Activated CD8-positive, alpha-beta T cell treated with anti-CD3 and anti-CD28 coated beads, Interleukin-2, amount 10 ng/mL, durations not matched to agents 7 days and 5 days (primary cell): ENCODE measurements at regions not wholly inside any gene's neighbourhood (a gene's known extent, or its start where the extent isn't known, plus 50 kb on each side); places are given as distances from the start of the nearest gene placed in this dataset.

Experiments
- ATAC-seq: fragments of 150-1000 bp; cut with Tn5 transposase; one replicate; pipeline ENCODE4 v1.10.0; 2021; ENCODE audit warnings: moderate library complexity
- CTCF ChIA-PET: fragments of 350-600 bp; sonication (Branson Sonifier 250); formaldehyde crosslinking; loops from one replicate; lab custom pipeline; 2021; ENCODE audit warnings: antibody characterized with exemption; lab: Charles Lee
- POLR2A ChIA-PET: fragments of 350-600 bp; sonication (Branson Sonifier 250); formaldehyde crosslinking; loops from one replicate; lab custom pipeline; 2021; ENCODE audit warnings: antibody characterized with exemption; lab: Charles Lee
- DNase-seq: peaks from one replicate; pipeline ENCODE4 v3.0.0-alpha.2; 2020
- H3K27ac Mint-ChIP-seq: one replicate; pipeline ENCODE4 v1.8.0; 2021; ENCODE audit warnings: mild to moderate bottlenecking, mixed read lengths
- H3K27me3 Mint-ChIP-seq: one replicate; pipeline ENCODE4 v1.8.0; 2021; ENCODE audit warnings: low read depth, mixed read lengths
- H3K36me3 Mint-ChIP-seq: one replicate; pipeline ENCODE4 v1.8.0; 2021; ENCODE audit warnings: low read depth, mixed read lengths
- H3K4me1 Mint-ChIP-seq: one replicate; pipeline ENCODE4 v1.8.0; 2021; ENCODE audit warnings: low read depth, mixed read lengths
- H3K4me3 Mint-ChIP-seq: one replicate; pipeline ENCODE4 v1.8.0; 2021; ENCODE audit warnings: mild to moderate bottlenecking, mixed read lengths
- H3K9me3 Mint-ChIP-seq: one replicate; pipeline ENCODE4 v1.8.0; 2022; ENCODE audit warnings: mixed read lengths; ENCODE audit not compliant: insufficient read depth

DNA sequence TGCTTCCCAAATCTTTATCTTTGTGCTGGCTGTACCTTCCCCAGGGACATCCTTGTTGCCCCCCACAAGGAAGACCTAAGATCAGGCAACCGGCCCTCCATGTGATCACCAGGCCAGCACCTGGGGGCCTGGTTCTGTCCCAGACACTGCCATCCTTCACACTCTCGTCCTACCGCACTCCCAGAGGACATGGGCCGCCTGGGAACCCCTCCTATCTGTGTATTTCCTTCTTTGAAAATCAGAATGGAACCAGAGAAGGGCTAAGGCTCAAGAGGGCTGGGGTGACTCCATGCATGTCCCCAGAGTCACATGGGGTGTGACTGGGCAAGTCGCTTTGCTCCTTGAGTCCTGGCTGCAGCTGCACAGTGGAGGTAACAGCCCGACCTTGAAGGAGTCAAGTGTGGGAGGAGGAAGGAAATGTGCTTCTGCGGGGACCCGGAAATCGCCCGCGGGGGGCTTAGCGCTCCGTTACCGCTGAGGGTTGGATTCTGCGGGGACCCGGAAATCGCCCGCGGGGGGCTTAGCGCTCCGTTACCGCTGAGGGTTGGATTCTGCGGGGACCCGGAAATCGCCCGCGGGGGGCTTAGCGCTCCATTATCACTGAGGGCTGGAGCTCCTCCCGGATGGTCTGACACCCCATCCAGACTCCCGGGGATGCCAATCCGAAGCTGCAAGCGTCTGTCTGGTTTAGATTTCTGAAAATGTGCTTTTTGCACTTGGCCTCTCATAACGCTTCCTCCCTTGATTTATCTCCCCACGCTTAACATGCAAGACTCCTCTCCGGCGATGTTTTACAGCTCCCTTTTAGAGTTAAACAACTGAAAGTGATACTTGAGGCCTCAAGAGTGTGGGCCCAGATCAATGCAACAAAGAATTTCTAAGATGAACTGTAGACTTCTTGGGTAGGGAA is 278.9 kb downstream of the NPHP4 start:
- ATAC-seq (peak; percentile 27), DNase-seq (no peak)
- Mint-ChIP-seq H3K4me1 (no peaks in the 10 kb centered on the region), H3K9me3 (no peaks in the 10 kb centered on the region), H3K27ac (peak overlapping the region; percentile 73), H3K4me3 (no peak overlapping the region), H3K27me3 (peaks cover 4% of the 10 kb centered on the region), H3K36me3 (no peaks in the 10 kb centered on the region)
- CTCF ChIA-PET: no interaction called here
- POLR2A ChIA-PET: interaction anchor here (0.7 kb wide), 1 partner anchor 70 kb away, joined by 3 read pairs; no protein-coding TSS in a partner anchor

- Mint-ChIP-seq H3K36me3 (no peaks in the 10 kb centered on the region), H3K27me3 (peaks cover 2% of the 10 kb centered on the region), H3K4me1 (no peaks in the 10 kb centered on the region), H3K9me3 (no peaks in the 10 kb centered on the region), H3K4me3 (no peak overlapping the region), H3K27ac (no peak overlapping the region)
- POLR2A ChIA-PET: no interaction called here
- CTCF ChIA-PET: no interaction called here
- ATAC-seq (no peak), DNase-seq (no peak)
Observed at GRCh38 chr1:5711956-5712645, 280.1 kb downstream of the NPHP4 start.

GRCh38 chr1:5711079-5711478 is 281.1 kb downstream of the NPHP4 start:
- no peak overlapping the region for H3K4me3 Mint-ChIP-seq
- DNase-seq (no peak), ATAC-seq (no peak)
- CTCF ChIA-PET: no interaction called here
- H3K36me3 Mint-ChIP-seq: no peaks in the 10 kb centered on the region
- no peaks in the 10 kb centered on the region for H3K4me1 Mint-ChIP-seq
- H3K27ac Mint-ChIP-seq: no peak overlapping the region
- H3K9me3 Mint-ChIP-seq: no peaks in the 10 kb centered on the region
- H3K27me3 Mint-ChIP-seq: peaks cover 2% of the 10 kb centered on the region
- POLR2A ChIA-PET: no interaction called here

DNA sequence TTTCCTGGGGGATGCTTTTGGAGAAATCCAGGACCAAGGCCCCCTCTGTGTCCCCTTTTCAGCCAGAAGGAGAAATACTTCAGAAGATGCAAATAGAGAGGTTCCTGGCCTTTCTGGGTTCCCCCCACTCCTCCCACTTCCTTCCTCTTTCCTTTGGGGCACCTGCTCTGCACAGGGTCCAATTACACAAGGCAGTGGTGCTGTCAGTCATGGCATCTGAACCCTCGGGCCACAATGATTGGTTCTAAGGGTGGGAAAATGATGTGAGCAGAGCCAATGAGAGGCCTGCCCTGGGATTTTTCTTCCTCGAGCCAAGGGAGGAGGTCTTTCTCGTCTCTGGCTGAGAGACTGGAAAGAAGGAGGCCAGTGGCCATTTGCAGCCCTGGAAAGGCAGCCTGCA is 282.2 kb downstream of the NPHP4 start:
- ChIA-PET POLR2A (no interaction called here), CTCF (no interaction called here)
- Mint-ChIP-seq H3K9me3 (no peaks in the 10 kb centered on the region), H3K36me3 (no peaks in the 10 kb centered on the region), H3K27me3 (no peaks in the 10 kb centered on the region), H3K4me3 (no peak overlapping the region), H3K27ac (no peak overlapping the region), H3K4me1 (no peaks in the 10 kb centered on the region)
- DNase-seq (no peak), ATAC-seq (no peak)

DNA sequence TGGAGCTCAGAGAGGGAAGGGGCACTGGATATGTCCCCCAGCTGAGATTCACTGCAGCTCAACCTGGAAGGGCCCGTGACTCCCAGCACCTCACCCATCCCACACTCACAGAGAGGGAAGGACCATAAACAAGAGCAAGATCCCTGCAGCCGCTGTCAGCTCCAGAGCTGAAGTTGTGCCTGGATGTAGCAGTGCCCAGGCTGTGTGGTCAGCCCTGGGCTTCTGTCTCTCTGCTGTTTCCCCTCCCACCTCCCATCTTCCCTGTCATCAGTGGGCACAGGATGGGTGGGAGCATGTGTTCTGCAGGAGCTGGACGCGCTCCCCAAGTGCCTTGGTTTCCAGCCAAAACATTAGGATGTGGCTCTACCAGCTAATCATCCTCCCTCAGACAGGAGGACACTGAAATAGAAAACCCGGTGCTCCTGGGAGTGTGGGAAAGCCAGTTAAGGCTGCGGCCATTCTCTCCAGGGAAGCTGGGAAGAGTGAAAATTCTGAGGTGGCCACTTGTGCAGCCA is 282.7 kb downstream of the NPHP4 start:
- DNase-seq: no peak
- H3K27ac Mint-ChIP-seq: no peak overlapping the region
- no peaks in the 10 kb centered on the region for H3K36me3 Mint-ChIP-seq

DNA sequence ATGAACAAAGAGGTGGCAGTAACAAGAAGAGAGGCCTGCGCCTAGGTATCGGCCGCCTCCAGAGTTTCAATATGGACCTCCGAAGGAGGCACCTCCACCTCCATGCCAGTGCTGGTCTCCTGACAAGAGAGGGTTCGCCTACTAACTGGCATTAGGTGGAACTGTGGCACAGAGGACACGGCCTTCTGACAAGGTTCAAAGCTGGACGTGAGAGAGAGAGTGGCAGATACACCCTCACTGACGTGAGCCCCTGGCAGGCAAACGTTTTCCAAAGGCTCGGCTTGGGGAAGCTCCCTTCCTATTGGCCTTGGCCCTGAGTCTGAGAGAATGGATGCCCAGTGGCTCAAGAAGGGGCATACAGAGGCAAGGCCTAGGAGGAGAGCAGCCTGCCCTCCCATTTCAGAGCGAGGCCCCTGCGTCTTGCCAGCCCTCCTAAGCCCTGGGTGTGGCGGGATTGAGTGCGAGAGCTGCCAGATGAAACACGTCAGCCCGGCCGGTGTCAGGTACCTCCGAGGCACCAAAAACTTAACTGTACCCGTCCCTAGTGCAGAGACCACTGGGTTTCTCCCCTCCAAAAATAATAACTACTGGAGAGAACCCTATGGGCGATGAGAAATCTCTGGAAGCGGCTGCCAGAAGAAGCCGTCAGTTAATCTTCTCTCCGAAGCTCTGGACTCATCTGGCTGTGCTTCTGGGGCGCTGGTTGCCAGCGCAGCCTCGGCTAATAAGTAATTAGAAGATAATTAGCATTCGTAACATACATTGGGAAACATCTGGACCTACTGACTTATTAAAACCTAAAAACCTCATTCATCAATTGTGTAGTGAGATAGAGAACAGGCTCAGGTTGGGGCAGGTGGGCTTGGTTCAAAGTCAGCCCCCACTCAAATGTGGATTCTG is 283.6 kb downstream of the NPHP4 start:
- H3K27ac Mint-ChIP-seq: no peak overlapping the region
- no peaks in the 10 kb centered on the region for H3K36me3 Mint-ChIP-seq
- H3K9me3 Mint-ChIP-seq: no peaks in the 10 kb centered on the region
- ATAC-seq (no peak), DNase-seq (no peak)
- H3K4me3 Mint-ChIP-seq: no peak overlapping the region
- H3K4me1 Mint-ChIP-seq: no peaks in the 10 kb centered on the region
- ChIA-PET CTCF (no interaction called here), POLR2A (no interaction called here)
- no peaks in the 10 kb centered on the region for H3K27me3 Mint-ChIP-seq

More for the DNA sequence above, 282.7 kb downstream of the NPHP4 start:
- no peaks in the 10 kb centered on the region for H3K27me3 Mint-ChIP-seq
- CTCF ChIA-PET: no interaction called here
- H3K4me3 Mint-ChIP-seq: no peak overlapping the region
- no peaks in the 10 kb centered on the region for H3K9me3 Mint-ChIP-seq
- H3K4me1 Mint-ChIP-seq: no peaks in the 10 kb centered on the region
- POLR2A ChIA-PET: no interaction called here
- no peak for ATAC-seq

DNA sequence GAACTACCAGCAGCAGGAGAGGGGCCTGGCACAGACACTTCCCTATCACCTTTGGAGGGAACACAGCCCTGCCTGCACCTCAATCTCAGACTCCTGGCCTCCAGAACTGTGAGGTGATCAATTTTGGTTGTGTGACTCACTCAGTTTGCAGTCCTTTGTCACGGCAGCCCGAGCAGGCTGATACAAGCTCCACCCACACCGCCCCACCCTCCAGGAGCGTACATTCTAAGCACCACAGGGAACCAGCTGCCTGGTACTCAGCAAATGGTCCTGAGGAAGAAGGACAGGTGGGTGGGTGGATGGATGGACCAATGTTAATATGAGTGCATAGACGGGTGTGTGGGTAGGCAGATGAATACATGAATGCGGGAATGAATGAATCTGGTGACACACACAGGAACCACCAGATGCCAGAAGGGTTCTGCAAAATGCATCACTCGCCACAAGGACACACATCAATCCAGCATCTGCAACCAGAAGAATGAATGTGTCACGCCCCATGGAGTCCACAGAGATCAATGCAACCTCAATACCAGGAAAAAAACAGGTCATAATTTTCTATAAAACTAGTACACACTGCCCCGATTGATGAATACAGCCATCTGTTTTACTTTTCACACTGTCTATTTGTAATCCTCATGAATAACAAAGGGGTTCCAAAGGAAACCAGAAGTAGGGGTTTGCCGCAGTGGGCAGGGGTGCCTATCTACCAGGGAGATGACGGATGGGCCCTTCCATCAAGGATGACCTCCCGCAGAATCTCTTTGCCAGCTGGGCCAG is 284.5 kb downstream of the NPHP4 start:
- POLR2A ChIA-PET: no interaction called here
- DNase-seq: no peak

DNA sequence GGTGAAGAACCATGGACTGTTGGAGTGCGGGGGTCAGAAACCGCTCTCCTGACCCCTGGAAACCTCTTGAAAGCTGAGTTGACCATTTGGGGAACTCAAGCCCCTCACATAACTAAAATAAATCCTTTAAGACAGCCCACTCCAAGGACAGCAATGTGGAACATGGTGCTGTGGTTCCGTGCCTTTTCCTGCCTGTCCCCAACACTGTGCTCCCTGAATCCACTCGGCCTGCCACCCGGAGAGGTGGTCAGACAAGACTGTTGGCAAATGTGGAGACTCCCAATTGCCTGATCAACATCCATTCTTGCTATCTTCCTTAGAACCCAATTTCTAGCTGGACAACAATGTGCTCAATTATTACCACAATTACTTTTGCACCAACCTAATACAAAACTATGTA is 286.0 kb downstream of the NPHP4 start:
- ATAC-seq (no peak), DNase-seq (no peak)
- Mint-ChIP-seq H3K27ac (no peak overlapping the region), H3K4me1 (no peaks in the 10 kb centered on the region), H3K36me3 (no peaks in the 10 kb centered on the region), H3K27me3 (no peaks in the 10 kb centered on the region), H3K9me3 (no peaks in the 10 kb centered on the region), H3K4me3 (no peak overlapping the region)
- POLR2A ChIA-PET: no interaction called here
- CTCF ChIA-PET: no interaction called here

More for the DNA sequence above, 284.5 kb downstream of the NPHP4 start:
- Mint-ChIP-seq H3K9me3 (no peaks in the 10 kb centered on the region), H3K36me3 (no peaks in the 10 kb centered on the region), H3K27me3 (no peaks in the 10 kb centered on the region), H3K4me3 (no peak overlapping the region), H3K4me1 (no peaks in the 10 kb centered on the region), H3K27ac (no peak overlapping the region)
- no peak for ATAC-seq
- CTCF ChIA-PET: no interaction called here

- DNase-seq (no peak), ATAC-seq (no peak)
- CTCF ChIA-PET: no interaction called here
- Mint-ChIP-seq H3K9me3 (no peaks in the 10 kb centered on the region), H3K27me3 (no peaks in the 10 kb centered on the region), H3K36me3 (no peaks in the 10 kb centered on the region), H3K27ac (no peak overlapping the region), H3K4me3 (no peak overlapping the region), H3K4me1 (no peaks in the 10 kb centered on the region)
- POLR2A ChIA-PET: no interaction called here
Observed at GRCh38 chr1:5705751-5706150, 286.5 kb downstream of the NPHP4 start.

GRCh38 chr1:5704561-5705514 is 287.4 kb downstream of the NPHP4 start:
- Mint-ChIP-seq H3K36me3 (no peaks in the 10 kb centered on the region), H3K4me3 (no peak overlapping the region), H3K4me1 (no peaks in the 10 kb centered on the region), H3K27ac (no peak overlapping the region), H3K27me3 (no peaks in the 10 kb centered on the region), H3K9me3 (no peaks in the 10 kb centered on the region)
- ATAC-seq: no peak
- ChIA-PET CTCF (no interaction called here), POLR2A (no interaction called here)
- no peak for DNase-seq
